Spleen (tissue), 11 donors: ENCODE measurements at regions not wholly inside any gene's neighbourhood (a gene's known extent, or its start where the extent isn't known, plus 50 kb on each side); places are given as distances from the start of the nearest gene placed in this dataset.

Source experiments
- DNase-seq: peaks from one replicate; pipeline ENCODE4 v3.0.0-alpha.2; 2020
- H3K27ac ChIP-seq, 8 donors: fragments of 200-600 bp; sonication (generic) in 7 of 8; 1 replicate in 4 of 8; 2 replicates in 4 of 8; pipeline versions ENCODE4 v1.5.0 to v1.8.0; 2016 to 2021; ENCODE audit warnings: inconsistent platforms in 4 of 8, mild to moderate bottlenecking in 4 of 8, moderate library complexity in 1 of 8
- H3K27me3 ChIP-seq, 7 donors: fragments of 200-600 bp; sonication (generic) in 6 of 7; replicated peaks in 1 of 7; 1 replicate in 4 of 7; 2 replicates in 3 of 7; pipeline versions ENCODE4 v1.5.0 to v1.8.0; 2016 to 2021; ENCODE audit warnings: inconsistent platforms in 3 of 7, mild to moderate bottlenecking in 1 of 7
- H3K36me3 ChIP-seq, 6 donors: fragments of 200-600 bp; sonication (generic) in 5 of 6; 1 replicate in 4 of 6; 2 replicates in 2 of 6; pipeline versions ENCODE4 v1.5.0 to v1.8.0; 2016 to 2021; ENCODE audit warnings: inconsistent platforms in 2 of 6
- H3K4me1 ChIP-seq, 6 donors: fragments of 200-600 bp; sonication (generic) in 5 of 6; 1 replicate in 3 of 6; 2 replicates in 3 of 6; pipeline versions ENCODE4 v1.5.0 to v1.8.0; 2016 to 2021; ENCODE audit warnings: inconsistent platforms in 3 of 6
- H3K4me3 ChIP-seq, 8 donors: fragments of 200-600 bp; sonication (generic) in 7 of 8; 1 replicate in 4 of 8; 2 replicates in 4 of 8; pipeline versions ENCODE4 v1.5.0 to v1.8.0; 2016 to 2021; ENCODE audit warnings: inconsistent platforms in 4 of 8, mild to moderate bottlenecking in 4 of 8, moderate library complexity in 2 of 8
- H3K9me3 ChIP-seq, 8 donors: fragments of 200-600 bp; sonication (generic) in 7 of 8; 1 replicate in 4 of 8; 2 replicates in 4 of 8; pipeline versions ENCODE4 v1.5.0 to v1.8.0; 2016 to 2021; ENCODE audit warnings: inconsistent platforms in 4 of 8
- CTCF ChIP-seq, 11 experiments: fragments of 200-600 bp in 7 of 11; fragments of 450-650 bp in 4 of 11; sonication (generic) in 4 of 11; IDR thresholded peaks in 8 of 11; conservative IDR thresholded peaks in 3 of 11; 1 replicate in 7 of 11; 2 replicates in 4 of 11; pipeline versions ENCODE4 v1.4.0 to v1.8.0; 2016 to 2021; ENCODE audit warnings: antibody characterized with exemption in 11 of 11, inconsistent platforms in 4 of 11, mild to moderate bottlenecking in 1 of 11
- POLR2A ChIP-seq, 3 donors: fragments of 450-650 bp; IDR thresholded peaks; one replicate each; pipeline ENCODE4 v1.5.1; 2017; ENCODE audit warnings: antibody characterized with exemption in 3 of 3, mild to moderate bottlenecking in 1 of 3
- POLR2AphosphoS5 ChIP-seq, 3 donors: sonication (generic); formaldehyde crosslinking; IDR thresholded peaks; one replicate each; pipeline ENCODE4 v1.5.1; 2017; ENCODE audit warnings: antibody characterized with exemption in 3 of 3
- WGBS, 5 donors: extraction: QIAGEN DNeasy Blood & Tissue Kit in 3 of 5; methylation state at CpG; one replicate each; pipeline versions ENCODE4 v1.1.5 to v1.1.7; 2013 to 2018; 5-methylcytosine and 5-hydroxymethylcytosine counted together
- intact Hi-C: fragments of 100-400 bp; cut with DNase I; formaldehyde crosslinking; loops from one replicate; pipeline ENCODE4 v1.15.0; 2023; ENCODE audit warnings: low total_unique reads
- donor health status: healthy with polysubstance abuse.
- donor health status: DM: no; HTN: no; CAD: no; lungs with moderate emphysema.
- donor health status: DM: no; HTN: no; CAD: no.
- donor health status: Bipolar disorder and iron deficiency.
- donor health status: healthy.
- donor health status: DM: no; HTN: no; CAD: no.
- donor health status: DM: yes; HTN: yes; CAD: no.

GRCh38 chr9:89699646-89700045 lies 94.8 kb downstream of the GADD45G start:
- Histone ChIP-seq H3K36me3 (no peaks in the 10 kb centered on the region), H3K27ac (no peak overlapping the region), H3K4me3 (no peak overlapping the region), H3K4me1 (peaks cover 0 to 18% (median 13%) of the 10 kb centered on the region in 6 donors), H3K27me3 (no peaks in the 10 kb centered on the region), H3K9me3 (no peaks in the 10 kb centered on the region)
- intact Hi-C loops, result no loop called here
- 89 to 92% (median 90%) methylated on average over 11 of the region's 11 CpGs for WGBS, 5 donors
- TF ChIP-seq CTCF (IDR thresholded peaks at IDR 0.05 in 8 of 11, conservative IDR thresholded peaks at IDR 0.05 in 3 of 11), result no peak
- TF ChIP-seq POLR2AphosphoS5 (IDR thresholded peaks at IDR 0.05), result no peak
- TF ChIP-seq POLR2A (IDR thresholded peaks at IDR 0.05), result no peak
- DNase-seq, result no peak

GRCh38 chr9:89701221-89701798 lies 96.5 kb downstream of the GADD45G start:
- H3K4me3 ChIP-seq, result peak overlapping the region in 1 of 8 donors; percentile 33
- intact Hi-C loops, result no loop called here
- no peaks in the 10 kb centered on the region for H3K36me3 ChIP-seq
- no peaks in the 10 kb centered on the region for H3K9me3 ChIP-seq
- peak overlapping the region in 3 of 8 donors; percentile 2 to 24 (median 23) for H3K27ac ChIP-seq
- WGBS, 5 donors, result 8 to 11% (median 10%) methylated on average over 11 to 14 of the region's 14 CpGs
- peaks cover 0 to 18% (median 13%) of the 10 kb centered on the region in 6 donors for H3K4me1 ChIP-seq
- no peak for TF ChIP-seq POLR2AphosphoS5 (IDR thresholded peaks at IDR 0.05)
- no peak for TF ChIP-seq CTCF (IDR thresholded peaks at IDR 0.05 in 8 of 11, conservative IDR thresholded peaks at IDR 0.05 in 3 of 11)
- no peak for TF ChIP-seq POLR2A (IDR thresholded peaks at IDR 0.05)
- no peaks in the 10 kb centered on the region for H3K27me3 ChIP-seq
- peak; percentile 79 for DNase-seq

- TF ChIP-seq POLR2AphosphoS5 (IDR thresholded peaks at IDR 0.05), result no peak
- TF ChIP-seq CTCF (IDR thresholded peaks at IDR 0.05 in 8 of 11, conservative IDR thresholded peaks at IDR 0.05 in 3 of 11), result no peak
- TF ChIP-seq POLR2A (IDR thresholded peaks at IDR 0.05), result no peak
- no peaks in the 10 kb centered on the region for H3K36me3 ChIP-seq
- WGBS, 5 donors, result 78 to 89% (median 88%) methylated on average over 3 of the region's 3 CpGs
- intact Hi-C loops, result no loop called here
- no peaks in the 10 kb centered on the region for H3K27me3 ChIP-seq
- H3K4me3 ChIP-seq, result no peak overlapping the region
- H3K4me1 ChIP-seq, result peaks cover 0 to 18% (median 13%) of the 10 kb centered on the region in 6 donors
- H3K27ac ChIP-seq, result no peak overlapping the region
- H3K9me3 ChIP-seq, result no peaks in the 10 kb centered on the region
- no peak for DNase-seq
Measured at GRCh38 chr9:89702401-89702800, 97.6 kb downstream of the GADD45G start.

- Histone ChIP-seq H3K36me3 (no peaks in the 10 kb centered on the region), H3K4me3 (no peak overlapping the region), H3K9me3 (no peaks in the 10 kb centered on the region), H3K4me1 (peaks cover 0 to 21% (median 13%) of the 10 kb centered on the region in 6 donors), H3K27me3 (no peaks in the 10 kb centered on the region), H3K27ac (no peak overlapping the region)
- WGBS, 5 donors, result 0 to 61% (median 32%) methylated on average over 1 of the region's 1 CpG
- TF ChIP-seq POLR2A (IDR thresholded peaks at IDR 0.05) (no peak), CTCF (IDR thresholded peaks at IDR 0.05 in 8 of 11, conservative IDR thresholded peaks at IDR 0.05 in 3 of 11) (no peak), POLR2AphosphoS5 (IDR thresholded peaks at IDR 0.05) (no peak)
- intact Hi-C loops, result no loop called here
- DNase-seq, result no peak
Measured at GRCh38 chr9:89705651-89706050, 100.8 kb downstream of the GADD45G start.
